ENCODE measurements at regions not wholly inside any gene's neighbourhood (a gene's known extent, or its start where the extent isn't known, plus 50 kb on each side); places are given as distances from the start of the nearest gene placed in this dataset.
"Not testable (repeated sequence)": the region's sequence is repeated elsewhere in the genome, so short reads cannot be mapped to it uniquely, and the experiment has no call there.

GRCh38 chr12:58009405-58010195 is 68.2 kb downstream of the ATP23 start:
- intact Hi-C loops (cut with micrococcal nuclease): no loop called here
- no peaks in the 10 kb centered on the region for H3K4me1 ChIP-seq (ENCODE audit: insufficient read depth, low read length)
- H3K36me3 ChIP-seq (ENCODE audit: low read depth, low read length): no peaks in the 10 kb centered on the region
- TF ChIP-seq EZH2phosphoT487 (IDR thresholded peaks at IDR 0.05; ENCODE audit: borderline replicate concordance, low read length) (no peak), EZH2 (IDR thresholded peaks at IDR 0.05; ENCODE audit: low read length, unreplicated experiment) (no peak), CTCF (conservative IDR thresholded peaks at IDR 0.05; ENCODE audit: low read depth, low read length) (no peak)
- no peaks in the 10 kb centered on the region for H3K9me2 ChIP-seq (replicated peaks; ENCODE audit: low read length)
- H3F3A ChIP-seq (ENCODE audit: low read length, unreplicated experiment): no peaks in the 10 kb centered on the region
- DNase-seq: no peak
- BruUV-seq (replicated peaks): no TSS peak
- ChIA-PET POLR2A (ENCODE audit: unreplicated experiment) (no interaction called here), CTCF (no interaction called here)
- H4K20me1 ChIP-seq (ENCODE audit: low read length): no peaks in the 10 kb centered on the region
- no peaks in the 10 kb centered on the region for H3K79me2 ChIP-seq (ENCODE audit: low read length)
- H2AFZ ChIP-seq (ENCODE audit: low read length): no peak overlapping the region
- no peaks in the 10 kb centered on the region for H3K9me3 ChIP-seq (ENCODE audit: low read length)
- H3K4me2 ChIP-seq (ENCODE audit: low read length): no peak overlapping the region
- ATAC-seq: no peak
- H3K27ac ChIP-seq (ENCODE audit: low read length): no peak overlapping the region
- H3K4me3 ChIP-seq (ENCODE audit: low read length): no peak overlapping the region
- no peaks in the 10 kb centered on the region for H3K27me3 ChIP-seq (ENCODE audit: low read length)
- H3K9ac ChIP-seq (ENCODE audit: low read length): no peak overlapping the region

- CTCF ChIA-PET: no interaction called here
- H3K4me3 ChIP-seq (ENCODE audit: low read length): no peak overlapping the region
- H2AFZ ChIP-seq (ENCODE audit: low read length): no peak overlapping the region
- POLR2A ChIA-PET (ENCODE audit: unreplicated experiment): no interaction called here
- H3K27ac ChIP-seq (ENCODE audit: low read length): no peak overlapping the region
- no peaks in the 10 kb centered on the region for H3K9me2 ChIP-seq (replicated peaks; ENCODE audit: low read length)
- no peak overlapping the region for H3K9ac ChIP-seq (ENCODE audit: low read length)
- H3K27me3 ChIP-seq (ENCODE audit: low read length): no peaks in the 10 kb centered on the region
- no peaks in the 10 kb centered on the region for H3K36me3 ChIP-seq (ENCODE audit: low read depth, low read length)
- no peaks in the 10 kb centered on the region for H4K20me1 ChIP-seq (ENCODE audit: low read length)
- TF ChIP-seq EZH2 (IDR thresholded peaks at IDR 0.05; ENCODE audit: low read length, unreplicated experiment) (no peak), CTCF (conservative IDR thresholded peaks at IDR 0.05; ENCODE audit: low read depth, low read length) (no peak), EZH2phosphoT487 (IDR thresholded peaks at IDR 0.05; ENCODE audit: borderline replicate concordance, low read length) (no peak)
- H3F3A ChIP-seq (ENCODE audit: low read length, unreplicated experiment): no peaks in the 10 kb centered on the region
- ATAC-seq: no peak
- no peak overlapping the region for H3K4me2 ChIP-seq (ENCODE audit: low read length)
- BruUV-seq (replicated peaks): no TSS peak
- H3K9me3 ChIP-seq (ENCODE audit: low read length): no peaks in the 10 kb centered on the region
- intact Hi-C loops (cut with micrococcal nuclease): no loop called here
- no peaks in the 10 kb centered on the region for H3K79me2 ChIP-seq (ENCODE audit: low read length)
- no peaks in the 10 kb centered on the region for H3K4me1 ChIP-seq (ENCODE audit: insufficient read depth, low read length)
- no peak for DNase-seq
Observed at GRCh38 chr12:58011676-58012075, 70.3 kb downstream of the ATP23 start.

- H3K9me3 ChIP-seq (ENCODE audit: low read length); H3K4me1 ChIP-seq (ENCODE audit: insufficient read depth, low read length); H3F3A ChIP-seq (ENCODE audit: low read length, unreplicated experiment); H3K4me2 ChIP-seq (ENCODE audit: low read length); H3K79me2 ChIP-seq (ENCODE audit: low read length); ATAC-seq; H3K9ac ChIP-seq (ENCODE audit: low read length); BruUV-seq (replicated peaks); H3K4me3 ChIP-seq (ENCODE audit: low read length); H3K9me2 ChIP-seq (replicated peaks; ENCODE audit: low read length); intact Hi-C loops (cut with micrococcal nuclease); H2AFZ ChIP-seq (ENCODE audit: low read length); CTCF ChIA-PET; H3K36me3 ChIP-seq (ENCODE audit: low read depth, low read length); H3K27me3 ChIP-seq (ENCODE audit: low read length); POLR2A ChIA-PET (ENCODE audit: unreplicated experiment); DNase-seq; H3K27ac ChIP-seq (ENCODE audit: low read length); H4K20me1 ChIP-seq (ENCODE audit: low read length): not testable (repeated sequence)
Observed at GRCh38 chr12:58022379-58023020, 81.1 kb downstream of the ATP23 start.
